IMR-90 (cell line): ENCODE measurements at regions not wholly inside any gene's neighbourhood (a gene's known extent, or its start where the extent isn't known, plus 50 kb on each side); places are given as distances from the start of the nearest gene placed in this dataset.

Experiments
- ATAC-seq: fragments of 200-7000 bp; cut with Tn5 transposase; 2 replicates; pipeline ENCODE4 v1.9.1; 2020; ENCODE audit warnings: low read depth, mild to moderate bottlenecking, moderate library complexity
- BruUV-seq: library from RNA; stranded (reverse); fragments of 400-500 nt; replicated peaks from 2 replicates; lab custom pipeline; 2021; lab: Mats Ljungman, UMichigan
- CTCF ChIA-PET: fragments of 300-600 bp; formaldehyde crosslinking; extraction: SDS; loops from one replicate; lab custom pipeline; 2021; ENCODE audit warnings: antibody characterized with exemption; lab: Yijun Ruan, JAX
- POLR2A ChIA-PET: fragments of 300-600 bp; sonication (Branson Sonifier 250); formaldehyde crosslinking; loops from one replicate; lab custom pipeline; 2022; ENCODE audit warnings: antibody characterized with exemption; ENCODE audit not compliant: unreplicated experiment; lab: Charles Lee
- DNase-seq: peaks from one replicate; pipeline ENCODE4 v3.0.0; 2013
- H2AFZ ChIP-seq: replicated peaks from 2 replicates; pipeline ENCODE3; 2013; ENCODE audit warnings: low read length, mild to moderate bottlenecking; ENCODE audit not compliant: poor library complexity
- H2AK5ac ChIP-seq: 2 replicates; pipeline ENCODE4 v1.6.1; 2013; ENCODE audit warnings: low read depth, low read length, inconsistent platforms
- H2AK9ac ChIP-seq: replicated peaks from 2 replicates; pipeline ENCODE3; 2013; ENCODE audit warnings: mild to moderate bottlenecking, low read depth, low read length, moderate library complexity; ENCODE audit not compliant: poor library complexity
- H2BK120ac ChIP-seq: 2 replicates; pipeline ENCODE4 v1.6.1; 2013; ENCODE audit warnings: low read depth, low read length, inconsistent platforms
- H2BK15ac ChIP-seq: 3 replicates; pipeline ENCODE4 v1.6.1; 2013; ENCODE audit warnings: low read depth, low read length, inconsistent platforms
- H2BK20ac ChIP-seq: 2 replicates; pipeline ENCODE4 v1.6.1; 2013; ENCODE audit warnings: low read depth, mild to moderate bottlenecking, inconsistent platforms, low read length, moderate library complexity
- H2BK5ac ChIP-seq: 2 replicates; pipeline ENCODE4 v1.6.1; 2013; ENCODE audit warnings: mild to moderate bottlenecking, low read depth, low read length, inconsistent platforms; ENCODE audit not compliant: poor library complexity, severe bottlenecking
- H3K14ac ChIP-seq: replicated peaks from 2 replicates; pipeline ENCODE4 v1.6.1; 2013; ENCODE audit warnings: low read depth, low read length, inconsistent platforms
- H3K18ac ChIP-seq: 2 replicates; pipeline ENCODE4 v1.6.1; 2013; ENCODE audit warnings: low read depth, low read length, control low read depth
- H3K23ac ChIP-seq: 2 replicates; pipeline ENCODE4 v1.6.1; 2013; ENCODE audit warnings: low read depth, low read length, inconsistent platforms
- H3K27ac ChIP-seq: 2 replicates; pipeline ENCODE4 v1.5.1; 2013; ENCODE audit warnings: mild to moderate bottlenecking, control low read depth, low read length; ENCODE audit not compliant: insufficient read depth
- H3K27me3 ChIP-seq: 2 replicates; pipeline ENCODE4 v1.6.1; 2013; ENCODE audit warnings: low read length; ENCODE audit not compliant: control insufficient read depth, insufficient read depth
- H3K36me3 ChIP-seq: 2 replicates; pipeline ENCODE4 v1.6.1; 2013; ENCODE audit warnings: low read length, mixed read lengths; ENCODE audit not compliant: control insufficient read depth, insufficient read depth
- H3K4ac ChIP-seq: 2 replicates; pipeline ENCODE4 v1.6.1; 2013; ENCODE audit warnings: low read depth, low read length, inconsistent platforms
- H3K4me1 ChIP-seq: 2 replicates; pipeline ENCODE4 v1.6.1; 2013; ENCODE audit warnings: low read length, mixed read lengths; ENCODE audit not compliant: control insufficient read depth, insufficient read depth
- H3K4me2 ChIP-seq: 2 replicates; pipeline ENCODE4 v1.6.1; 2013; ENCODE audit warnings: low read depth, mild to moderate bottlenecking, control low read depth, low read length, moderate library complexity
- H3K4me3 ChIP-seq: 2 replicates; pipeline ENCODE4 v1.5.1; 2013; ENCODE audit warnings: low read depth, mild to moderate bottlenecking, control low read depth, low read length, moderate library complexity; ENCODE audit not compliant: insufficient read depth
- H3K56ac ChIP-seq: 2 replicates; pipeline ENCODE4 v1.6.1; 2013; ENCODE audit warnings: low read length, inconsistent platforms; ENCODE audit not compliant: insufficient read depth; ENCODE audit errors: extremely low read depth
- H3K79me1 ChIP-seq, 2 experiments: 2 replicates each; pipeline ENCODE4 v1.6.1; 2013; ENCODE audit warnings: low read length in 2 of 2, inconsistent platforms in 1 of 2, low read depth in 1 of 2
- H3K9ac ChIP-seq: 2 replicates; pipeline ENCODE4 v1.6.1; 2013; ENCODE audit warnings: low read depth, low read length, control low read depth
- H3K9me1 ChIP-seq: 2 replicates; pipeline ENCODE4 v1.6.1; 2013; ENCODE audit warnings: low read length, inconsistent platforms; ENCODE audit not compliant: insufficient read depth
- H3K9me3 ChIP-seq: 2 replicates; pipeline ENCODE4 v1.6.1; 2013; ENCODE audit warnings: low read length; ENCODE audit not compliant: control insufficient read depth, insufficient read depth
- H4K20me1 ChIP-seq: 2 replicates; pipeline ENCODE4 v1.6.1; 2013; ENCODE audit warnings: low read length, inconsistent platforms; ENCODE audit not compliant: insufficient read depth
- H4K5ac ChIP-seq: 2 replicates; pipeline ENCODE4 v1.6.1; 2013; ENCODE audit warnings: mild to moderate bottlenecking, low read depth, low read length, control low read depth
- H4K8ac ChIP-seq, 2 experiments: 2 replicates each; pipeline ENCODE4 v1.6.1; 2013; ENCODE audit warnings: low read depth in 2 of 2, low read length in 2 of 2, control low read depth in 1 of 2, inconsistent platforms in 1 of 2
- H4K91ac ChIP-seq: 2 replicates; pipeline ENCODE4 v1.6.1; 2013; ENCODE audit warnings: low read depth, low read length, inconsistent platforms; ENCODE audit not compliant: insufficient read depth
- BHLHE40 ChIP-seq: fragments of 150-350 bp; IDR thresholded peaks from 2 replicates; pipeline ENCODE4 v1.6.1; 2016; ENCODE audit warnings: mild to moderate bottlenecking, low read depth, low read length
- CEBPB ChIP-seq: IDR thresholded peaks from 2 replicates; pipeline ENCODE4 v1.6.1; 2012; ENCODE audit warnings: low read depth, low read length, improper control_type of control experiment
- CHD1 ChIP-seq: IDR thresholded peaks from 2 replicates; pipeline ENCODE4 v1.6.1; 2012; ENCODE audit warnings: low read depth, low read length, improper control_type of control experiment
- FOS ChIP-seq: fragments of 150-350 bp; IDR thresholded peaks from 2 replicates; pipeline ENCODE4 v1.6.1; 2016; ENCODE audit warnings: low read depth, low read length
- MAFK ChIP-seq: IDR thresholded peaks from 2 replicates; pipeline ENCODE4 v1.6.1; 2012; ENCODE audit warnings: low read depth, low read length, improper control_type of control experiment
- MAZ ChIP-seq: IDR thresholded peaks from 2 replicates; pipeline ENCODE4 v1.6.1; 2012; ENCODE audit warnings: low read depth, mild to moderate bottlenecking, low read length, improper control_type of control experiment, moderate library complexity, borderline replicate concordance
- MXI1 ChIP-seq: IDR thresholded peaks from 2 replicates; pipeline ENCODE4 v1.6.1; 2012; ENCODE audit warnings: low read depth, mild to moderate bottlenecking, low read length, moderate library complexity, borderline replicate concordance
- NFE2L2 ChIP-seq: fragments of 150-350 bp; IDR thresholded peaks from 2 replicates; pipeline ENCODE4 v1.6.1; 2016; ENCODE audit warnings: low read depth, mild to moderate bottlenecking, low read length
- POLR2A ChIP-seq: IDR thresholded peaks from 2 replicates; pipeline ENCODE4 v1.6.1; 2012; ENCODE audit warnings: mild to moderate bottlenecking, low read depth, low read length
- RAD21 ChIP-seq: IDR thresholded peaks from 2 replicates; pipeline ENCODE4 v1.6.1; 2012; ENCODE audit warnings: low read length, improper control_type of control experiment
- RCOR1 ChIP-seq: IDR thresholded peaks from 2 replicates; pipeline ENCODE4 v1.6.1; 2012; ENCODE audit warnings: mild to moderate bottlenecking, low read length, improper control_type of control experiment; ENCODE audit not compliant: insufficient replicate concordance
- RFX5 ChIP-seq: IDR thresholded peaks from 2 replicates; pipeline ENCODE4 v1.8.0; 2012; ENCODE audit warnings: low read depth, mild to moderate bottlenecking, low read length, moderate library complexity
- SMC3 ChIP-seq: fragments of 150-350 bp; IDR thresholded peaks from 2 replicates; pipeline ENCODE4 v1.6.1; 2016; ENCODE audit warnings: low read depth, mild to moderate bottlenecking, antibody characterized with exemption, low read length, moderate library complexity
- USF2 ChIP-seq: fragments of 150-350 bp; IDR thresholded peaks from 2 replicates; pipeline ENCODE4 v1.6.1; 2017; ENCODE audit warnings: mild to moderate bottlenecking, antibody characterized with exemption, low read length, low read depth
- whole genome bisulfite sequencing, 2 experiments: methylation state at CpG; one replicate each; pipeline versions ENCODE4 v1.1.5 to v1.1.7; 2013; ENCODE audit warnings: missing lambda C conversion rate in 2 of 2; ENCODE audit not compliant: insufficient read length in 1 of 2; ENCODE audit errors: extremely low coverage in 2 of 2; 5-methylcytosine and 5-hydroxymethylcytosine counted together
- dilution Hi-C: fragments of 300-500 bp; cut with HindIII; formaldehyde crosslinking; loops from one replicate; pipeline ENCODE4 v1.14.3; 2018; ENCODE audit warnings: low sequenced_read_pairs; ENCODE audit not compliant: unreplicated experiment
- in situ Hi-C: fragments of 300-500 bp; cut with MboI; formaldehyde crosslinking; loops from 3 replicates; pipeline ENCODE4 v1.14.3; 2019; ENCODE audit warnings: low sequenced_read_pairs, inconsistent platforms, mixed read lengths
- intact Hi-C: fragments of 100-400 bp; cut with micrococcal nuclease; formaldehyde crosslinking; loops from 2 replicates; pipeline ENCODE4 v1.10.0; 2022
- TF ChIP-seq, protein P1 (sequence below): fragments of 150-350 bp; IDR thresholded peaks from 2 replicates; pipeline ENCODE4 v1.6.1; 2016; ENCODE audit warnings: low read depth, mild to moderate bottlenecking, low read length, moderate library complexity, borderline replicate concordance
- TF ChIP-seq, protein P2 (sequence below): conservative IDR thresholded peaks from 2 replicates; pipeline ENCODE4 v1.5.1; 2012; ENCODE audit warnings: mild to moderate bottlenecking, low read depth, low read length, improper control_type of control experiment

DNA sequence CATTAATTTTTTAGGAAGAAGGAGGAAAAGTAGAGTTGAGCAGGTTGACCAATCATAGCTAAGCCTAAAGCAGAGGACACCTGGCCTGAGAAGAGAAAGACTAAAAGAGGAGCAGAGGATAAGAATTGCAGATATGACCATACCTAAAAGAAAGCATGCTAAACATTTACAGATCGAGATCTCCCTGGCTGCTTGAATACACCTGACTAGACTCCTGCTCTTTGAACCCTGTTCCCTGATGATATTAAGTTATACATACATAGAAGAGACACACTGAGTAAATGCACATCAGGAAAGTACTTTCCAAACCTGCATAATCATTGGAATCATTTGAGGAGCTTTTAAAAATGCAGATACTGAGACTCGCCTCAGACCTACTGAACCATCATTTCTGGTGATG, 232.3 kb upstream of the ELL2 start:
- dilution Hi-C loops (no loop called here), in situ Hi-C loops (no loop called here), intact Hi-C loops (no loop called here)
- Histone ChIP-seq H2AK5ac (no peak overlapping the region), H3K4me2 (no peak overlapping the region), H2AK9ac (no peak overlapping the region), H3K4me1 (peaks cover 7% of the 10 kb centered on the region), H3K4me3 (no peak overlapping the region), H3K9ac (no peak overlapping the region), H4K20me1 (no peaks in the 10 kb centered on the region), H3K14ac (no peak overlapping the region), H2BK20ac (no peak overlapping the region), H2BK120ac (no peak overlapping the region), H2BK15ac (peak overlapping the region; percentile 27; the same call in 1 of the 3 replicates), H3K36me3 (no peaks in the 10 kb centered on the region), H3K9me1 (0 out of 2 replicates have a peak, but pooled peaks cover 2% of the 10 kb centered on the region), H3K18ac (no peak overlapping the region; the same call in 1 of the 2 replicates), H4K91ac (no peak overlapping the region), H3K27me3 (no peaks in the 10 kb centered on the region), H3K4ac (no peak overlapping the region), H2AFZ (no peak overlapping the region), H3K79me1 (no peaks in the 10 kb centered on the region), H2BK5ac (no peak overlapping the region), H4K5ac (no peak overlapping the region), H4K8ac (peak overlapping the region in 1 of 2 experiments; percentile 28; a peak in 1 of 4 replicates), H3K23ac (no peak overlapping the region), H3K27ac (no peak overlapping the region), H3K56ac (no peak overlapping the region), H3K9me3 (no peaks in the 10 kb centered on the region)
- TF ChIP-seq MXI1 (no peak), MAFK (no peak), NFE2L2 (no peak), RFX5 (no peak), POLR2A (no peak), RAD21 (no peak), SMC3 (no peak), FOS (no peak), RCOR1 (no peak), CHD1 (no peak), USF2 (no peak), CEBPB (no peak), MAZ (no peak), BHLHE40 (no peak)
- TF ChIP-seq, protein P1, sequence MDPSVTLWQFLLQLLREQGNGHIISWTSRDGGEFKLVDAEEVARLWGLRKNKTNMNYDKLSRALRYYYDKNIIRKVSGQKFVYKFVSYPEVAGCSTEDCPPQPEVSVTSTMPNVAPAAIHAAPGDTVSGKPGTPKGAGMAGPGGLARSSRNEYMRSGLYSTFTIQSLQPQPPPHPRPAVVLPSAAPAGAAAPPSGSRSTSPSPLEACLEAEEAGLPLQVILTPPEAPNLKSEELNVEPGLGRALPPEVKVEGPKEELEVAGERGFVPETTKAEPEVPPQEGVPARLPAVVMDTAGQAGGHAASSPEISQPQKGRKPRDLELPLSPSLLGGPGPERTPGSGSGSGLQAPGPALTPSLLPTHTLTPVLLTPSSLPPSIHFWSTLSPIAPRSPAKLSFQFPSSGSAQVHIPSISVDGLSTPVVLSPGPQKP, result no peak
- TF ChIP-seq, protein P2, sequence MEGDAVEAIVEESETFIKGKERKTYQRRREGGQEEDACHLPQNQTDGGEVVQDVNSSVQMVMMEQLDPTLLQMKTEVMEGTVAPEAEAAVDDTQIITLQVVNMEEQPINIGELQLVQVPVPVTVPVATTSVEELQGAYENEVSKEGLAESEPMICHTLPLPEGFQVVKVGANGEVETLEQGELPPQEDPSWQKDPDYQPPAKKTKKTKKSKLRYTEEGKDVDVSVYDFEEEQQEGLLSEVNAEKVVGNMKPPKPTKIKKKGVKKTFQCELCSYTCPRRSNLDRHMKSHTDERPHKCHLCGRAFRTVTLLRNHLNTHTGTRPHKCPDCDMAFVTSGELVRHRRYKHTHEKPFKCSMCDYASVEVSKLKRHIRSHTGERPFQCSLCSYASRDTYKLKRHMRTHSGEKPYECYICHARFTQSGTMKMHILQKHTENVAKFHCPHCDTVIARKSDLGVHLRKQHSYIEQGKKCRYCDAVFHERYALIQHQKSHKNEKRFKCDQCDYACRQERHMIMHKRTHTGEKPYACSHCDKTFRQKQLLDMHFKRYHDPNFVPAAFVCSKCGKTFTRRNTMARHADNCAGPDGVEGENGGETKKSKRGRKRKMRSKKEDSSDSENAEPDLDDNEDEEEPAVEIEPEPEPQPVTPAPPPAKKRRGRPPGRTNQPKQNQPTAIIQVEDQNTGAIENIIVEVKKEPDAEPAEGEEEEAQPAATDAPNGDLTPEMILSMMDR, result no peak
- no CpG with 5 or more reads among the region's 2 CpGs for WGBS, 2 experiments
- POLR2A ChIA-PET, result no interaction called here
- DNase-seq, result no peak
- BruUV-seq, result no TSS peak
- CTCF ChIA-PET, result no interaction called here
- ATAC-seq, result no peak
